ENCODE measurements at regions not wholly inside any gene's neighbourhood (a gene's known extent, or its start where the extent isn't known, plus 50 kb on each side); places are given as distances from the start of the nearest gene placed in this dataset.

DNA sequence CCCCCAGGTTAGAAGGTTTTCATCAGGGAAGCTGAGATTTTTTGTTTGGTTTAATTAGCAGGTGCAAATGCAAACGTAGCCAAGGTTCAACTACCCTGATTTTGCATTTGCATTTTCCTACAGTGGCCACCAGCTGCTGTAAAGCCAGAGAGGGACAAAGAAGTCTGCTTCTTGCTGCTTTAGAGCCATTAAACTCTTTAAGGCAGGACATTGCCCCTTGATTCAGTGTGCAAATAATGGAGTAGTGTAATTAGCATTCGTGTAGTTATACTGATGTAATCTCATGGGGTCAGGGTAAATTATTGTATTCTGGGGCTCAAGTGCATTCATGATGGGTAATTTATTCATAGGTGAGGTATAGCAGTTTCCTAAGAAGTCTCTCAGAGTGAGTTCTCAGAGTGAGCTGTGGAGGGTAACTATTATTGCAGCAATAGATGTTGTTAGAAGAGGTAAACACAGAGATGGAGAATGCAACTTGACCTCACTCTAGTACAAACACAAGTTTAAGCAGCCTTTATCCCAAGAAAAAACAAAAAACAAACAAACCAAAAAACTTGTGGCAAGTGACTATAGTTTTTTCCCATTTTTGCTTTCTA is 526.5 kb downstream of the KIF4B start:
- TF ChIP-seq, protein P1, sequence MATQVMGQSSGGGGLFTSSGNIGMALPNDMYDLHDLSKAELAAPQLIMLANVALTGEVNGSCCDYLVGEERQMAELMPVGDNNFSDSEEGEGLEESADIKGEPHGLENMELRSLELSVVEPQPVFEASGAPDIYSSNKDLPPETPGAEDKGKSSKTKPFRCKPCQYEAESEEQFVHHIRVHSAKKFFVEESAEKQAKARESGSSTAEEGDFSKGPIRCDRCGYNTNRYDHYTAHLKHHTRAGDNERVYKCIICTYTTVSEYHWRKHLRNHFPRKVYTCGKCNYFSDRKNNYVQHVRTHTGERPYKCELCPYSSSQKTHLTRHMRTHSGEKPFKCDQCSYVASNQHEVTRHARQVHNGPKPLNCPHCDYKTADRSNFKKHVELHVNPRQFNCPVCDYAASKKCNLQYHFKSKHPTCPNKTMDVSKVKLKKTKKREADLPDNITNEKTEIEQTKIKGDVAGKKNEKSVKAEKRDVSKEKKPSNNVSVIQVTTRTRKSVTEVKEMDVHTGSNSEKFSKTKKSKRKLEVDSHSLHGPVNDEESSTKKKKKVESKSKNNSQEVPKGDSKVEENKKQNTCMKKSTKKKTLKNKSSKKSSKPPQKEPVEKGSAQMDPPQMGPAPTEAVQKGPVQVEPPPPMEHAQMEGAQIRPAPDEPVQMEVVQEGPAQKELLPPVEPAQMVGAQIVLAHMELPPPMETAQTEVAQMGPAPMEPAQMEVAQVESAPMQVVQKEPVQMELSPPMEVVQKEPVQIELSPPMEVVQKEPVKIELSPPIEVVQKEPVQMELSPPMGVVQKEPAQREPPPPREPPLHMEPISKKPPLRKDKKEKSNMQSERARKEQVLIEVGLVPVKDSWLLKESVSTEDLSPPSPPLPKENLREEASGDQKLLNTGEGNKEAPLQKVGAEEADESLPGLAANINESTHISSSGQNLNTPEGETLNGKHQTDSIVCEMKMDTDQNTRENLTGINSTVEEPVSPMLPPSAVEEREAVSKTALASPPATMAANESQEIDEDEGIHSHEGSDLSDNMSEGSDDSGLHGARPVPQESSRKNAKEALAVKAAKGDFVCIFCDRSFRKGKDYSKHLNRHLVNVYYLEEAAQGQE (IDR thresholded peaks at IDR 0.05; ENCODE audit: insufficient read depth in 1 of 2, low read depth in 2 of 2, low read length in 2 of 2): no peak
- TF ChIP-seq TAF1 (IDR thresholded peaks at IDR 0.05; ENCODE audit: borderline replicate concordance, insufficient read depth, low read length) (no peak), POLR2AphosphoS5 (IDR thresholded peaks at IDR 0.05; ENCODE audit: low read depth, low read length) (no peak)
